HFFc6 (cell line): ENCODE measurements at regions not wholly inside any gene's neighbourhood (a gene's known extent, or its start where the extent isn't known, plus 50 kb on each side); places are given as distances from the start of the nearest gene placed in this dataset.
"Not testable (repeated sequence)": the region's sequence is repeated elsewhere in the genome, so short reads cannot be mapped to it uniquely, and the experiment has no call there.

Experiments used
- DNase-seq: peaks from one replicate; pipeline ENCODE4 v3.0.0-alpha.2; 2018
- H3K27ac Mint-ChIP-seq: 2 replicates; pipeline ENCODE4 v1.8.0; 2020; ENCODE audit warnings: mild to moderate bottlenecking, mixed read lengths
- H3K27me3 Mint-ChIP-seq: 2 replicates; pipeline ENCODE4 v1.8.0; 2021; ENCODE audit warnings: mild to moderate bottlenecking, moderate library complexity, mixed read lengths; ENCODE audit not compliant: insufficient read depth
- H3K36me3 Mint-ChIP-seq: 2 replicates; pipeline ENCODE4 v1.8.0; 2021; ENCODE audit warnings: low read depth, mixed read lengths
- H3K4me1 Mint-ChIP-seq: 2 replicates; pipeline ENCODE4 v1.8.0; 2020; ENCODE audit warnings: low read depth, mixed read lengths
- H3K4me3 Mint-ChIP-seq: 2 replicates; pipeline ENCODE4 v1.8.0; 2020; ENCODE audit warnings: mild to moderate bottlenecking, moderate library complexity, mixed read lengths
- H3K9me3 Mint-ChIP-seq: 2 replicates; pipeline ENCODE4 v1.8.0; 2020; ENCODE audit warnings: mild to moderate bottlenecking, mixed read lengths
- CTCF ChIP-seq: fragments of 200-600 bp; sonication (generic); IDR thresholded peaks from 2 replicates; pipeline ENCODE4 v1.5.0; 2021; ENCODE audit warnings: antibody characterized with exemption, mild to moderate bottlenecking

GRCh38 chr4:57971261-57971660 lies 861.1 kb upstream of the IGFBP7 start:
- Mint-ChIP-seq H3K27me3 (no peaks in the 10 kb centered on the region; the same call in 1 of the 2 replicates), H3K36me3 (peaks cover 4% of the 10 kb centered on the region; the same call in 1 of the 2 replicates), H3K27ac (no peak overlapping the region), H3K4me1 (no peaks in the 10 kb centered on the region), H3K9me3 (peaks cover 26% of the 10 kb centered on the region), H3K4me3 (no peak overlapping the region)
- TF ChIP-seq CTCF = no peak
- DNase-seq = no peak

DNA sequence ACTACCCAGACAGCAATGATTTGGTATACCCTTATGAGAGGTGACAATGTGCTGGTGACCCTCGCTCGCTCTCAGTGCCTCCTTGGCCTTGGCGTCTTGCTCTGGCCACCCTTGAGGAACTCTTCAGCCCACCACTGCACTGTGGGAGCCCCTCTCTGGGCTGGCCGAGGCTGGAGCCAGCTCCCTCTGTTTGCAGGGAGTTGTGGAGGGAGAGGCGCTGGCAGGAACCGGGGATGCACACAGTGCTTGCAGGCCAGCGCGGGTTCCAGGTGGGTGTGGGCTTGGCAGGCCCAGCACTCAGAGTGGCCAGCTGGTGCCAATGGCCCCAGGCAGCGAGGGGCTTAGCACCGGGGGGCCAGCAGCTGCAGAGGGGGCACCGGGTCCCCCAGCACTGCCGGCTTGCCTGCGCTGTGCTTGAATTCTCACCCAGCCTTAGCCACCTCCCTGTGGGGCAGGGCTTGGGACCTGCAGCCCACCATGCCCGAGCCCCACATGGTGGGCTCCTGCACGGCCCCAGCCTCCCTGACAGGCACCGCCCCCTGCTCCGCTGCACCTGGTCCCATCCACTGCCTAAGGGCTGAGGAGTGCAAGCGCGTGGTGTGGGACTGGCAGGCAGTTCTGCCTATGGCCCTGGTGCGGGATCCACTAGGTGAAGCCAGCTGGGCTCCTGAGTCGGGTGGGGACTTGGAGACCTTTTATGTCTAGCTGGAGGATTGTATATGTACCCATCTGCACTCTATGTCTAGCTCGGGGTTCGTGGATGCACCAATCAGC lies 857.0 kb upstream of the IGFBP7 start:
- peaks cover 6% of the 10 kb centered on the region; the same call in 1 of the 2 replicates for H3K36me3 Mint-ChIP-seq
- H3K27ac Mint-ChIP-seq = no peak overlapping the region
- no peak for DNase-seq
- peaks cover 23% of the 10 kb centered on the region for H3K9me3 Mint-ChIP-seq
- no peaks in the 10 kb centered on the region for H3K4me1 Mint-ChIP-seq
- H3K27me3 Mint-ChIP-seq = no peaks in the 10 kb centered on the region; the same call in 1 of the 2 replicates
- TF ChIP-seq CTCF = no peak
- no peak overlapping the region for H3K4me3 Mint-ChIP-seq

GRCh38 chr4:57965431-57965830 lies 855.2 kb upstream of the IGFBP7 start:
- peaks cover 23% of the 10 kb centered on the region for H3K9me3 Mint-ChIP-seq

DNA sequence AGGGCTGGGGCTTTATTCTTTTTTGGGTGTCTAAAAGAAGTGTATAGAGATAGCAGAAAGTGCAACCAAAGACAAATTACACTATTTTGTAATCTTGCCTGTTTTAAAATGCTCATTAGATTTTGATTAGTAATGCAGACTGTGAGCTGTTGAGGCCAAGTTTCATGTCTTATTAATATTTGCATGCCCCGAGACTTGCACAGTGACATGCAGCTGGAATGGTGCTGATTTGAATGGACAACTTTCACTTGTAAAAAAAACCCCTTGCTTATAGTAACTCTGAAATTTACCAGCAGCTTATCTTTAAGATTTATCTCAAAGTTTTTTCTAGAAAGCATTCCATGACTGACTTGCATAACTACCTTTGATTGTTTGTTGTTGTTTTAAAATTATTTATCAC lies 835.1 kb upstream of the IGFBP7 start:
- no peak for DNase-seq
- Mint-ChIP-seq H3K36me3 (no peaks in the 10 kb centered on the region; the same call in 1 of the 2 replicates), H3K27me3 (no peaks in the 10 kb centered on the region), H3K9me3 (peaks cover 15% of the 10 kb centered on the region), H3K4me3 (no peak overlapping the region), H3K4me1 (no peaks in the 10 kb centered on the region), H3K27ac (no peak overlapping the region)
- no peak for TF ChIP-seq CTCF

More at GRCh38 chr4:57965431-57965830, 855.2 kb upstream of the IGFBP7 start:
- H3K4me3 Mint-ChIP-seq, H3K4me1 Mint-ChIP-seq, H3K27me3 Mint-ChIP-seq, H3K27ac Mint-ChIP-seq, H3K36me3 Mint-ChIP-seq, DNase-seq: not testable (repeated sequence)

- no peak for TF ChIP-seq CTCF
- Mint-ChIP-seq H3K4me1 (no peaks in the 10 kb centered on the region), H3K9me3 (peaks cover 15% of the 10 kb centered on the region), H3K27me3 (no peaks in the 10 kb centered on the region), H3K27ac (no peak overlapping the region), H3K4me3 (no peak overlapping the region), H3K36me3 (no peaks in the 10 kb centered on the region; the same call in 1 of the 2 replicates)
- no peak for DNase-seq
These were observed 833.5 kb upstream of the IGFBP7 start for GRCh38 chr4:57943682-57944081.

GRCh38 chr4:57937326-57937725 lies 827.1 kb upstream of the IGFBP7 start:
- not testable (repeated sequence) for H3K4me1 Mint-ChIP-seq, H3K4me3 Mint-ChIP-seq, H3K36me3 Mint-ChIP-seq, H3K27ac Mint-ChIP-seq, DNase-seq, H3K27me3 Mint-ChIP-seq
- peaks cover 46% of the 10 kb centered on the region for H3K9me3 Mint-ChIP-seq
